ENCODE measurements at regions not wholly inside any gene's neighbourhood (a gene's known extent, or its start where the extent isn't known, plus 50 kb on each side); places are given as distances from the start of the nearest gene placed in this dataset.

GRCh38 chr10:93189944-93190343 is 116.3 kb downstream of the CYP26A1 start:
- Mint-ChIP-seq H3K4me1 (ENCODE audit: low read depth, unreplicated experiment) (peaks cover 14% of the 10 kb centered on the region), H3K36me3 (ENCODE audit: insufficient read depth, unreplicated experiment) (peaks cover 4% of the 10 kb centered on the region), H3K27ac (ENCODE audit: unreplicated experiment) (peak overlapping the region; percentile 27), H3K27me3 (ENCODE audit: unreplicated experiment) (no peaks in the 10 kb centered on the region), H3K9me3 (ENCODE audit: low read depth, unreplicated experiment) (no peaks in the 10 kb centered on the region), H3K4me3 (ENCODE audit: low read depth, unreplicated experiment) (peak overlapping the region; percentile 13)
- peak; percentile 52 for DNase-seq
- TF ChIP-seq, protein P1, sequence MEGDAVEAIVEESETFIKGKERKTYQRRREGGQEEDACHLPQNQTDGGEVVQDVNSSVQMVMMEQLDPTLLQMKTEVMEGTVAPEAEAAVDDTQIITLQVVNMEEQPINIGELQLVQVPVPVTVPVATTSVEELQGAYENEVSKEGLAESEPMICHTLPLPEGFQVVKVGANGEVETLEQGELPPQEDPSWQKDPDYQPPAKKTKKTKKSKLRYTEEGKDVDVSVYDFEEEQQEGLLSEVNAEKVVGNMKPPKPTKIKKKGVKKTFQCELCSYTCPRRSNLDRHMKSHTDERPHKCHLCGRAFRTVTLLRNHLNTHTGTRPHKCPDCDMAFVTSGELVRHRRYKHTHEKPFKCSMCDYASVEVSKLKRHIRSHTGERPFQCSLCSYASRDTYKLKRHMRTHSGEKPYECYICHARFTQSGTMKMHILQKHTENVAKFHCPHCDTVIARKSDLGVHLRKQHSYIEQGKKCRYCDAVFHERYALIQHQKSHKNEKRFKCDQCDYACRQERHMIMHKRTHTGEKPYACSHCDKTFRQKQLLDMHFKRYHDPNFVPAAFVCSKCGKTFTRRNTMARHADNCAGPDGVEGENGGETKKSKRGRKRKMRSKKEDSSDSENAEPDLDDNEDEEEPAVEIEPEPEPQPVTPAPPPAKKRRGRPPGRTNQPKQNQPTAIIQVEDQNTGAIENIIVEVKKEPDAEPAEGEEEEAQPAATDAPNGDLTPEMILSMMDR (IDR thresholded peaks at IDR 0.05; ENCODE audit: unreplicated experiment), result no peak
- CTCF ChIA-PET, result no interaction called here
- intact Hi-C loops (cut with micrococcal nuclease; ENCODE audit: unreplicated experiment), result loop anchor here (10.0 kb wide), 1 partner anchor 65 kb away; no protein-coding TSS in a partner anchor
- no TSS peak for BruUV-seq (replicated peaks)

DNA sequence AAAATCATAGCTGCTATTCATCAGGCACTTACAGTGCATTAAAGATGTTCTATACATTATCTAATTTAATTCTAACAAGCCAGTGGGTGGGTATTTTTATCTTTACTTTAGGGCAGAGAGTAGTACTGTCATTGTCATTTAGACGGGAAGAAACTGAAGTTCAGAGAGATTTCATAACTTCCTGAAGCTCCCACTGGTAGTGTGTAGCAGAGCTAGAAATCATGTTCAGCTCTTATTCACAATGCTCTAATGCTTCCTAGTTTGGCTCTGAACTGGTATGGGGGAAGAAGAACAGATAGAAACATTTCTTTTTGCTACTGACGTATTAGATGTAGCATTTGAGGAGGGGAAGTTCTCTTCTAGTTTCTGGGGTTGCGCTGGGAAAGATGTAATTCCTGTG is 116.7 kb downstream of the CYP26A1 start:
- CTCF ChIA-PET, result no interaction called here
- intact Hi-C loops (cut with micrococcal nuclease; ENCODE audit: unreplicated experiment), result loop anchor here (10.0 kb wide), 1 partner anchor 66 kb away; no protein-coding TSS in a partner anchor
- TF ChIP-seq, protein P1 (IDR thresholded peaks at IDR 0.05; ENCODE audit: unreplicated experiment), result no peak
- H3K4me1 Mint-ChIP-seq (ENCODE audit: low read depth, unreplicated experiment), result peaks cover 14% of the 10 kb centered on the region
- no peak for DNase-seq
- H3K4me3 Mint-ChIP-seq (ENCODE audit: low read depth, unreplicated experiment), result peak overlapping the region; percentile 13
- no TSS peak for BruUV-seq (replicated peaks)
- peaks cover 4% of the 10 kb centered on the region for H3K36me3 Mint-ChIP-seq (ENCODE audit: insufficient read depth, unreplicated experiment)
- no peaks in the 10 kb centered on the region for H3K9me3 Mint-ChIP-seq (ENCODE audit: low read depth, unreplicated experiment)
- no peaks in the 10 kb centered on the region for H3K27me3 Mint-ChIP-seq (ENCODE audit: unreplicated experiment)
- peak overlapping the region; percentile 27 for H3K27ac Mint-ChIP-seq (ENCODE audit: unreplicated experiment)

GRCh38 chr10:93193906-93194305 is 120.2 kb downstream of the CYP26A1 start:
- no peaks in the 10 kb centered on the region for H3K9me3 Mint-ChIP-seq (ENCODE audit: low read depth, unreplicated experiment)
- DNase-seq, result no peak
- H3K36me3 Mint-ChIP-seq (ENCODE audit: insufficient read depth, unreplicated experiment), result peaks cover 6% of the 10 kb centered on the region
- no peak overlapping the region for H3K27ac Mint-ChIP-seq (ENCODE audit: unreplicated experiment)
- TF ChIP-seq, protein P1 (IDR thresholded peaks at IDR 0.05; ENCODE audit: unreplicated experiment), result no peak
- intact Hi-C loops (cut with micrococcal nuclease; ENCODE audit: unreplicated experiment), result loop anchor here (10.0 kb wide), 1 partner anchor 69 kb away; no protein-coding TSS in a partner anchor
- BruUV-seq (replicated peaks), result no TSS peak
- no peak overlapping the region for H3K4me3 Mint-ChIP-seq (ENCODE audit: low read depth, unreplicated experiment)
- CTCF ChIA-PET, result no interaction called here
- peaks cover 24% of the 10 kb centered on the region for H3K4me1 Mint-ChIP-seq (ENCODE audit: low read depth, unreplicated experiment)
- no peaks in the 10 kb centered on the region for H3K27me3 Mint-ChIP-seq (ENCODE audit: unreplicated experiment)

- BruUV-seq (replicated peaks), result no TSS peak
- H3K4me1 Mint-ChIP-seq (ENCODE audit: low read depth, unreplicated experiment), result peaks cover 25% of the 10 kb centered on the region
- no peaks in the 10 kb centered on the region for H3K27me3 Mint-ChIP-seq (ENCODE audit: unreplicated experiment)
- no peaks in the 10 kb centered on the region for H3K9me3 Mint-ChIP-seq (ENCODE audit: low read depth, unreplicated experiment)
- TF ChIP-seq, protein P1 (IDR thresholded peaks at IDR 0.05; ENCODE audit: unreplicated experiment), result no peak
- CTCF ChIA-PET, result interaction anchor here (0.5 kb wide), 1 partner anchor 1095 kb away, joined by 3 read pairs; no protein-coding TSS in a partner anchor
- peak overlapping the region; percentile 47 for H3K4me3 Mint-ChIP-seq (ENCODE audit: low read depth, unreplicated experiment)
- intact Hi-C loops (cut with micrococcal nuclease; ENCODE audit: unreplicated experiment), result loop anchor here (5.0 to 10.0 kb wide), 2 partner anchors 74 to 89 kb away; no protein-coding TSS in a partner anchor
- peaks cover 8% of the 10 kb centered on the region for H3K36me3 Mint-ChIP-seq (ENCODE audit: insufficient read depth, unreplicated experiment)
- peak overlapping the region; percentile 83 for H3K27ac Mint-ChIP-seq (ENCODE audit: unreplicated experiment)
- no peak for DNase-seq
These were observed 124.9 kb downstream of the CYP26A1 start for GRCh38 chr10:93198401-93199131.
